Epithelial cell of esophagus (primary cell): ENCODE measurements at regions not wholly inside any gene's neighbourhood (a gene's known extent, or its start where the extent isn't known, plus 50 kb on each side); places are given as distances from the start of the nearest gene placed in this dataset.

ENCODE experiments used
- DNase-seq: peaks from one replicate; pipeline ENCODE4 v3.0.0; 2010; ENCODE audit warnings: low read depth
- H3K4me3 ChIP-seq: 2 replicates; pipeline ENCODE4 v1.5.1; 2011; ENCODE audit warnings: mild to moderate bottlenecking, low read length, control low read depth
- CTCF ChIP-seq: IDR thresholded peaks from 2 replicates; pipeline ENCODE4 v1.5.1; 2011; ENCODE audit warnings: low read depth, mild to moderate bottlenecking, low read length, control low read depth, inconsistent platforms; ENCODE audit not compliant: insufficient read depth; ENCODE audit errors: missing control alignments

GRCh38 chr1:234729561-234730474, 119.8 kb upstream of the IRF2BP2 start:
- DNase-seq: no peak
- no peak overlapping the region for H3K4me3 ChIP-seq
- TF ChIP-seq CTCF: no peak

- no peak overlapping the region for H3K4me3 ChIP-seq
- no peak for TF ChIP-seq CTCF
- DNase-seq: no peak
Measured at GRCh38 chr1:234728740-234729139, 118.8 kb upstream of the IRF2BP2 start.

- DNase-seq: no peak
- H3K4me3 ChIP-seq: no peak overlapping the region
- no peak for TF ChIP-seq CTCF
Measured at GRCh38 chr1:234727018-234727940, 117.3 kb upstream of the IRF2BP2 start.

DNA sequence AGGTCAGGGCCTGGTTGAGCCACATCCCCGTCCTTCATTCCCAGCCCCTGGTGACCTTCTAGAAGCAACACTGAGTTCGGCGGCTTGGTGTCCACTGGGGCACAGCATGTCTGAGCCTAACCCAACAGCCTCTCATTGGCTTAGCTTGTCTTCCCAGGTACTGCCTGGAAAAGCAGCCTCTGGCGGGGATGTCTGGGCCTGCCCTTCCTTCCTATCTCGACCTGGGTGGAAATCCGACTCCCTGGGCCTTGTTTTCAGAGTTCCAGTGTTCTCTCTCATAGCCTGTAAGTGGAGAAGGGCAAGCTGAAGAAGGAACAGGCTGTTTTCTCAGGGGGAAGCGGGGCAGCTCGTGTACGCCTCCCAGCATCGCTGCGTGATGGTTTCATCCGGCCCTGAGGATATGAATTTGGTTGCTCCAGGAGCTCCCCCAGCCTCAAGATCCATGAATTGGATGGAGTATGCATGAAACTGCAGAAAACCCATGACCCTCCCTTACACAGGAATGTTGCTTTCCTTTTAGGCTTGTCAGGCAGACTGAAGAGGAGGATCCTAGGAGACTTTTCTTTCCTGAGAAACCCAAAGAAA, 116.5 kb upstream of the IRF2BP2 start:
- peak; percentile 27 for TF ChIP-seq CTCF
- H3K4me3 ChIP-seq: no peak overlapping the region
- DNase-seq: peak; percentile 90

DNA sequence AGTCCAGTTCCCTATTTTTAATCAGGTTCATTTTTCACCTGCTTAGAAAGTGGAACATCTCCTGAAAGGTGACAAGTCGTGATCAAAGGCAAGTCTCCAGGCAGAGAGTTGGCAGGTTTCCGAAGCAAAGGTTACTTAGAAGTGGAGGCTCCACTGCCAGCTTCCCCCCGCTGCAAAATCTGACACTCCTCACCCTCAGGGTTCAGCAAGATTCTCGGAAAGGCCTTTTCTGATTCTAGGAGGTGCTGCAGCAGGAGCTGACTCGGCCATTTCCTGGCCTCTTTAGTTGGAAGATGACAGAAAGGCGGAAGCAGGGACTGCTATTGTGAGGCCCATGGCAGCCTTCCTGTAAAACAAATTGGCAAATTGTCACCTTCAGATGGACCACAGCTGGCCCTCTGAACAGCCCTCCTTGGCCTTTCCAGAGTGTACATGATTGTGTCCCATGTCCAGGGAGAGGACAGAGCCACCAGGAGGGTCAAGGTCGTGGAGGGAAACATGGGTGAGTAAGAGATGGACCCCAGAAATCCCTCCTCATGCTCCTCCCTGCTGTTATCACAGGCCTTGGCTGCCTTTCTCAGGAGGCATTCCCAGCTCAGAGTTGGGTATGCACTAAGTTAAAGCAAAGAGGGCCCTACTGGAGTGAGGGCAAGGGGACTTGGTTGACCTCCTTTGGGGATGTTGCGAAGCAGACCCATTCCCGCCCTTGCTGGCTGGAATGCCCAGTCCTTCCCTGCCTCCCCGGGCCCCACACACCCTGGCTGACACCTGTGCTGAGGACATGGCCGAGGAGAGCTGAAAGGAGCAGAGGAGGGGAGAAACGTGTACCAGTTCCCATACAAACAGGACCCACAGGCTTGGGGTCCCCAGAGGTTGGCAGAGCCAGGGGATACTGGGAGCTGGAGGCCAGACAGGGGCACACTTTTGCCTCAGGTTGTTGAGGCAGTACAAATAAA, 115.5 kb upstream of the IRF2BP2 start:
- no peak overlapping the region for H3K4me3 ChIP-seq
- DNase-seq: peak; percentile 34
- no peak for TF ChIP-seq CTCF
